Loucy (cell line): ENCODE measurements at regions not wholly inside any gene's neighbourhood (a gene's known extent, or its start where the extent isn't known, plus 50 kb on each side); places are given as distances from the start of the nearest gene placed in this dataset.

Experiments used
- EZH2phosphoT487 ChIP-seq: fragments of 200-600 bp; IDR thresholded peaks from 2 replicates; pipeline ENCODE4 v1.6.1; 2018; ENCODE audit warnings: antibody characterized with exemption, mild to moderate bottlenecking, moderate library complexity, borderline replicate concordance
- TF ChIP-seq, protein P1 (sequence below): fragments of 200-600 bp; sonication (generic); conservative IDR thresholded peaks from 2 replicates; pipeline ENCODE4 v1.5.1; 2014; ENCODE audit warnings: mild to moderate bottlenecking, antibody characterized with exemption, low read length

DNA sequence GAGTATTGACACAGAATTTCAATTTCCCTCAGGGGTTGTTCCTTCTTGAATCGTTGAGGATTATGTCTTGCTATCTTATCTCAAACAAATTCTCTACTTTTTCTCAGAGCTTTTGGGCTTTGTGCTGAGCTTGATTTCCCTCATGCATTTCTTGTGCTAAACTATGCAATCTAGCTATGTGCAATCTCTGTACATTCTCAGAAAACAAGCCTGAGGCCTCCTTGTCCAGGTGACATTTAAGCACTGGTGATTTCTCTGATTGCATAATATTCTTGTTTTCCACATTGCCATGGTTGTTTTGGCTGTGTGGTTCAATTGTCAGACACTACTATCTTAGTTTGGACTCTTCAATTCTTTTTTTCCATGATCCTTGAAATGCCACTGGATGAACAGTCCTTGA lies 81.2 kb upstream of the MAN1A1 start:
- TF ChIP-seq, protein P1, sequence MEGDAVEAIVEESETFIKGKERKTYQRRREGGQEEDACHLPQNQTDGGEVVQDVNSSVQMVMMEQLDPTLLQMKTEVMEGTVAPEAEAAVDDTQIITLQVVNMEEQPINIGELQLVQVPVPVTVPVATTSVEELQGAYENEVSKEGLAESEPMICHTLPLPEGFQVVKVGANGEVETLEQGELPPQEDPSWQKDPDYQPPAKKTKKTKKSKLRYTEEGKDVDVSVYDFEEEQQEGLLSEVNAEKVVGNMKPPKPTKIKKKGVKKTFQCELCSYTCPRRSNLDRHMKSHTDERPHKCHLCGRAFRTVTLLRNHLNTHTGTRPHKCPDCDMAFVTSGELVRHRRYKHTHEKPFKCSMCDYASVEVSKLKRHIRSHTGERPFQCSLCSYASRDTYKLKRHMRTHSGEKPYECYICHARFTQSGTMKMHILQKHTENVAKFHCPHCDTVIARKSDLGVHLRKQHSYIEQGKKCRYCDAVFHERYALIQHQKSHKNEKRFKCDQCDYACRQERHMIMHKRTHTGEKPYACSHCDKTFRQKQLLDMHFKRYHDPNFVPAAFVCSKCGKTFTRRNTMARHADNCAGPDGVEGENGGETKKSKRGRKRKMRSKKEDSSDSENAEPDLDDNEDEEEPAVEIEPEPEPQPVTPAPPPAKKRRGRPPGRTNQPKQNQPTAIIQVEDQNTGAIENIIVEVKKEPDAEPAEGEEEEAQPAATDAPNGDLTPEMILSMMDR, result no peak
- no peak for TF ChIP-seq EZH2phosphoT487
